ENCODE measurements at regions not wholly inside any gene's neighbourhood (a gene's known extent, or its start where the extent isn't known, plus 50 kb on each side); places are given as distances from the start of the nearest gene placed in this dataset.

DNA sequence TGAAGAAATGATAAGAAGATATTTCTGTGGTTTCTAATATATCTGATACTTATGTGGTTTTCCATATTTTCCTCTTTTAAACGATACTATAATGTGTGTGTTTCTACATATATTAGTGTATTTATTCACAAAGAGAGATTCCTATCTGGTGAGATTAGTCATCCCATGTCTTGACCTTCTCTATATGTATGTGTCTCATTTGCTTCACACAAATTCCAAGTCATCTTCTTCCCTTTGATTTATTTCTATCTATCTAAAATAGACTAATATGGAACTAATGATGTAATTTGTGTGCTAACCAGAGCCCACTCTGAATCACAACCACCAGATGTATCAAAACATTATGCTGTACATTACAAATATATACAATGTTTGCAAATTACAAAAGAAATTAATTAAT lies 154.7 kb upstream of the KCNMB2 start:
- no peak overlapping the region for H3K4me3 ChIP-seq (ENCODE audit: low read depth, low read length)
- TF ChIP-seq, protein P1, sequence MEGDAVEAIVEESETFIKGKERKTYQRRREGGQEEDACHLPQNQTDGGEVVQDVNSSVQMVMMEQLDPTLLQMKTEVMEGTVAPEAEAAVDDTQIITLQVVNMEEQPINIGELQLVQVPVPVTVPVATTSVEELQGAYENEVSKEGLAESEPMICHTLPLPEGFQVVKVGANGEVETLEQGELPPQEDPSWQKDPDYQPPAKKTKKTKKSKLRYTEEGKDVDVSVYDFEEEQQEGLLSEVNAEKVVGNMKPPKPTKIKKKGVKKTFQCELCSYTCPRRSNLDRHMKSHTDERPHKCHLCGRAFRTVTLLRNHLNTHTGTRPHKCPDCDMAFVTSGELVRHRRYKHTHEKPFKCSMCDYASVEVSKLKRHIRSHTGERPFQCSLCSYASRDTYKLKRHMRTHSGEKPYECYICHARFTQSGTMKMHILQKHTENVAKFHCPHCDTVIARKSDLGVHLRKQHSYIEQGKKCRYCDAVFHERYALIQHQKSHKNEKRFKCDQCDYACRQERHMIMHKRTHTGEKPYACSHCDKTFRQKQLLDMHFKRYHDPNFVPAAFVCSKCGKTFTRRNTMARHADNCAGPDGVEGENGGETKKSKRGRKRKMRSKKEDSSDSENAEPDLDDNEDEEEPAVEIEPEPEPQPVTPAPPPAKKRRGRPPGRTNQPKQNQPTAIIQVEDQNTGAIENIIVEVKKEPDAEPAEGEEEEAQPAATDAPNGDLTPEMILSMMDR (IDR thresholded peaks at IDR 0.05; ENCODE audit: low read depth, low read length), result no peak

DNA sequence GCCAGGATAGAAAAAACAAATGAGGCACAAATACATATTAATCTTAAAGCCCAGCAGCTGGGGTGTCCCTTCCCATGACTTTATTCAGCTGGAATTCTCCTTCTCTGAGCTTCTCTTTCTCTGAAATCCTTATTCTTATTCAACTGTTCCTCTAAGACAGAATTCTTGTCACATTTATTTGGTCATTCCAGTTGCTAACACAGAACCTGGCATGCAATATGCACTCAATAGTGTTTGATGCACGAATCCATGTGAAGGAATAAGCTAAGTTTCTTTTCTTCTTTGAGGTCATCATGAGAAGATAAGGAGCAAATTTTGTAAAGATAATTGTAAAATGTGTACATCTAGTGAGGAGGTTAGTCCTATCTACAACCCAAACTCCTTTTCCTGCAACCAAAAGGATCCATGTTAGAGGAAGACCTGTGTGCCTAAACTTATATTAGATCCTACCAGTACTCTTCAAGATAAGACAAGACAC lies 154.2 kb upstream of the KCNMB2 start:
- TF ChIP-seq, protein P1 (IDR thresholded peaks at IDR 0.05; ENCODE audit: low read depth, low read length), result no peak
- H3K4me3 ChIP-seq (ENCODE audit: low read depth, low read length), result no peak overlapping the region

DNA sequence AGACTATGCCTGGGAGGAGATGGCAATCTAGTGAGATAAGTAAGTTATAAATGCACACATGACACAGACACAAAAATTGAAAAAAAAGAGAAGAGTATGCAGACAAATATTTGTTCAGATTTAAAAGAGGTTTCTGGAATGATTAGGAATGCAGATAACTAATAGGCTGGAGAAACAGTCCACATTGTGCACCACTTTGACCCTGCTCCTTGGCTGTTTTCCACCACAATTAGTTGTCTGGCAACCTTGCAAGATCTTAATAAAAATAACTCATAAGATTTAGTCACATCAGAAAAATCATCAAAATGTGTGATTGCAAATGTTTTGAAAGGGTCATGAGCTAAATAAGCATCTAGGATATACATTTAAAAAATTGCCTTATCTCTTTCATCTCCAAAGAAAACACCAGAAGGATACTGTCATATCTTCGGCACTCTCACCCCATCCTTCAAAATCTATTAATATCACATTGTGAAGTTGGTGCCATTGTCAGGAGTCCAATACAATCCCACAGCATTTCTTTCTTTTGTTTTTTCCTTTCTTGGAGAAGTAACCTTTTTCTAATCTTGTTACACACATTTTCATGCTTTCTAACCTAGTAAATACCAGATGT lies 153.7 kb upstream of the KCNMB2 start:
- H3K4me3 ChIP-seq (ENCODE audit: low read depth, low read length), result no peak overlapping the region
- TF ChIP-seq, protein P1 (IDR thresholded peaks at IDR 0.05; ENCODE audit: low read depth, low read length), result no peak

DNA sequence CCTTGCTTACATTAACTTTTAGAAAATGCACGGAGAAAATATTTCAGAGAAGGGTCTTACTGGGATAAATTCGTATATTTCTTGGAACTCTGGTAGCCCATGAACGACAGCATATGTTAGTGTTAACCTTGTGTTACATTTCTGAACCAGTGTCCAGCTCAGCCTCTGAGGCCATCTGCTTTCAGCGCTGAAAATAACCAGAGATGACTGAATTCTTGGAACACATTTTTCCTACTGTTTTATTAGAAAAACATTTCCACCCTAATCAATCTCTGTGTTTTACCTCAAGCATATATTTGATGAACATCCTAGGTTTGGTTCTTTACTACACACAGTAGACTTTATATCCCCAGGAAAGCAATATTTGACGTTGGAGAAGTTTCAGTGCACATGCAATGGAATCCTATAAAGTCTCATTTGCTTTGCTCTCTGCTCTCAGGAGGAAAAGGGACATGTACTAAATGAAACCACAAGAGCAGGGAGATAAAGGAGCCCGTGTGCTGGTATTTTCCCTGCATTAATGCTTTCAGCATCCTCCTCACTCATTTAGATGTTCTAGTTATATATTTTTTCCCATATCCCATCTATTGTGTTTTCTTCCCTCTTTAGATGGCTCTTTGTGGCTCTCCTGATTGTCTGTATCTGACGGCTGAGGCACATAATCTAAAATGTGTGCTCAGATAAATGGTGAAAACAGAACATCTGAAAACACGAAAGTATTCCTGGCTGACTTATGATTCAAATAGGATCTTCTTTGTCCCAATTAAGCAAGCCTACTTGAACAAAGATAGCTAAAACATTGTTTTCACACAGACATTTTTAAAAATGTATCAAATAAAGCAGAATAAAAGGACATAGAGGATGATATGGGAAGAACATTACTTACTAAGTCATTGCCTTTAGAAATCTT lies 151.7 kb upstream of the KCNMB2 start:
- no peak overlapping the region for H3K4me3 ChIP-seq (ENCODE audit: low read depth, low read length)
- TF ChIP-seq, protein P1 (IDR thresholded peaks at IDR 0.05; ENCODE audit: low read depth, low read length), result no peak

DNA sequence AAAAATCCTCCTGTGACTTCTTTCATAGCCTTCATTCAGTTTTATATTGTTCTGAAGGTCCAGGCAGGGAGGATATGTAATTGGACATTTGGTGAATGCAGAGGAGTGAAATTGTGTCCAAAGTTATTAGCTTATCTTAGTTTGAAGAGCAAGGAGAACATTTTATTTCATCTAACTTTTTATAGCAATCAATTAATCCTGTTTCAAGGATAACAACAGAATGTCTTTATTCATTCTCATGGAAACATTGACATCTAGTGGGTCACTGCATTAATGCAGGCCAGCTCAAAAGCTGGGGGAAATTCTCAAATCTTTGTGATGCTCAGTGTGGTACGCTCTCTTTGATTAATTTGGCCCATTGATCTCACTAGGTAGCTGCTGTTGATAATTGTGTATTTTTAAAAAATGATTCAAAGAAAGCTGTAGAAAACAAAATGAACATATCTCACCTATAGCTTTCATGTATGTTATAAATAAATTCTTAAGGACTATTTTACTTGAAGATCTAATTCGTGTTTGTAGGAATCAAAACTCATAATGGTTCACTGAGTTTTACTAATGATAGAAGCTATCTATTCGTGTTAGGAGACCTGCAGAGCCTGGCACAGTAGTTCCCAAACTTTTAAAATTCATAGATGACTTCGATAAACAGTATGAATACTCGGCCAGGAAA lies 150.8 kb upstream of the KCNMB2 start:
- no peak overlapping the region for H3K4me3 ChIP-seq (ENCODE audit: low read depth, low read length)
- TF ChIP-seq, protein P1 (IDR thresholded peaks at IDR 0.05; ENCODE audit: low read depth, low read length), result peak; percentile 63

DNA sequence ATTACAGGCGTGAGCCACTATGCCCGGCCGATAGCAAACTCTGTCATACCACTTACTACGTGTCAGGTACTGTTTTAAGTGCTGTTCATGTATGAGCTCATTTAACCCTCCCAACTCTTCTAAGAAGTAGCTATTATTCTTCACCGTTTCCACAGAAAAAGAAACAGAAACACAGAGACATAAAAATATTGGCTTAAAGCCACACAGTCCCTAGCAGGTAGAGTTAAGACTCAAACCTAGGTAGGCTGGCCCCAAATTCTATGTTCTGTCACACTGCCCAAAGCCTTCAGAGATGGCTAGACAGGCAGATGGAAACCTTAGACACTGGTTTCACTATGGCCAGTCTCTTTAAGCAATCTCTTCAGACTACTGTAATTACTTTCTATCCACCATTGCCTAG lies 149.8 kb upstream of the KCNMB2 start:
- TF ChIP-seq, protein P1 (IDR thresholded peaks at IDR 0.05; ENCODE audit: low read depth, low read length), result no peak
- no peak overlapping the region for H3K4me3 ChIP-seq (ENCODE audit: low read depth, low read length)

Data from WI38 (cell line).